Right hindlimb (tissue), 1 donor: ENCODE measurements at regions not wholly inside any gene's neighbourhood (a gene's known extent, or its start where the extent isn't known, plus 50 kb on each side); places are given as distances from the start of the nearest gene placed in this dataset.

Source experiments
- DNase-seq: peaks from one replicate; pipeline ENCODE4 v3.0.0-alpha.2; 2018

DNA sequence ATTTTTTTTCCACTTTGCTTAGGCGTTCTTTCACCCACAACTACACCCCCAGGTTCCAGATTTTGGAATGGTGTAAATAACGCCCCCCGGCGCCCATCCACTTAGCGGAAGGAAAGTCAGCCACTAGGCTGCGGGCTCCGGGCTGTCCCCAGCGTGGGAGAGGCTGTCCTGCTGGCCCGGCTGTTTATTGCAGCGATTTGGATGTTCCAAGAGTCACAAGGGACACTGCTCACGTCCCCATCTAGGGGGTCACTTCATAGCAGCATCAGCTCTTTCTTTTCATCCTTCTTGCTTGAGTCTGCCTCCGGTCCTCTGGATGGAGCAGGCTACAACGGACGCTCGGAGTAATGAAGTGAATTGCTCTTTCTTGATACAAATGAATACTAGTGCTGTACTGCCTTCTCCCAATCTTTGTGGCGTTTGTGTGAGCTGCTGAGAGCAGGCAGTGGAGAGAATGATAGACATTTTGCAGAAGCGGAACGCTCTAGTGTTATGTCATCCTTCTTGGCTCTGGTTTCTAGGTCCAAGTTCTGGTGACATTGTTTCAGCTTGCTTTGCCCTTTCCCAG, 50.7 kb upstream of the PAIP2B start:
- DNase-seq, result peak; percentile 31

- no peak for DNase-seq
These were observed 50.2 kb upstream of the PAIP2B start for GRCh38 chr2:71277147-71277475.

- DNase-seq, result peak; percentile 90
These were observed 49.6 kb upstream of the PAIP2B start for GRCh38 chr2:71276311-71277146.
